Activated effector memory CD4-positive, alpha-beta T cell treated with anti-CD3 and anti-CD28 coated beads, Interleukin-2, amount 50 U/mL, for 16 hours (primary cell): ENCODE measurements at regions not wholly inside any gene's neighbourhood (a gene's known extent, or its start where the extent isn't known, plus 50 kb on each side); places are given as distances from the start of the nearest gene placed in this dataset.

Experiments
- DNase-seq: peaks from one replicate; pipeline ENCODE4 v3.0.0-alpha.2; 2020

- DNase-seq = no peak
These were observed 255.4 kb downstream of the DAD1 start for GRCh38 chr14:22333422-22334274.

GRCh38 chr14:22332686-22333421 lies 256.2 kb downstream of the DAD1 start:
- DNase-seq = no peak

DNA sequence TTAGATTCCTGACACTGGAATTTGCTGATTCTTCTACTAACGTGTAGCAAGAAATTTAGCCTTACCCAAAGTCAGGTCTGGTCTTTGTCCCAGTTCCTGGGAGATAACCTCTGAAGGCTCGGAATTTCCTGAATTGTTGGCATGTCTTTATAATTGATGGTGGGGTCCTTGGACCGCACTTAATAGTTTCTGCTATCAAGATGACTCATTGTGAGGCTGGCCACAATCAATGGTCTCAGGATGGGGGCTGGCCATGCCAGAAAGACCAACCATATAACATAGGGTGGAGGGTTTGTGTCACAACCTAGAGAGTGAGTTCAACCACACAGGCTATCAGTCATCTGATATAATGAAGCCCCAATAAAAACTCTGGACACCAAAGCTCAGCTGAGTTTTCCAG lies 259.7 kb downstream of the DAD1 start:
- no peak for DNase-seq

DNA sequence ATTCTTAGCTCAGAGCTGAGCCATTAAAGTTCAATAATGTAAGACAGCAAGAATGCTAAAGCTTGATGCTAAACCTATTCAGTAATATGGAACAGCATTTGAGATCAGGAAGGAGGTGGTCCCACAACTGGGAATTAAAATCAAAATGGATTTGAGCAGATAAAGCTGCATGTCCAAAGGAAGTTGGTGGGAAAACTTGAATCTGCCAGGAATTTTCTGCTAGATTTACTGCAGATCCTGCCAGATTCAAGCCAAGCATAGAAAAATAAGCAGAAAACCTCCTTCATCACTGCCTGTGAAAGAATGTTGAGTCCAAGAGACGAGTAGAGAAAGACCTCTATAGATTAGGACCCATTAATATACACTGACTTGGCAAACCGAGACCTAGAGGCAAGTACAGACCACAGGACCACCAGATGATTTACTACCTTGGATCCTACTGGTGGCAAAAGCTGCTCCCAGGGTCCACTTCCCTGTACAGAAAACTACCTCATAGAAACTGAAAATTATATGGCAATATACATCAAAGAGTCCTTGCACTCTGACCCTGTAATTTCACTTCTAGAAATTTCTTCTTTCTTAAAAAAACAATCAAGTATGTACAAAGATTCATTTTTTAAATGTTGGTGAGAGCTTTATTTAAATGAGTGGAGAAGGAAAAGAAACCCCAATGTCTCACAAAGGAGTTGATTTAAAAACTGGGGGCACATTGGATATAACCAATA lies 263.2 kb downstream of the DAD1 start:
- no peak for DNase-seq

DNA sequence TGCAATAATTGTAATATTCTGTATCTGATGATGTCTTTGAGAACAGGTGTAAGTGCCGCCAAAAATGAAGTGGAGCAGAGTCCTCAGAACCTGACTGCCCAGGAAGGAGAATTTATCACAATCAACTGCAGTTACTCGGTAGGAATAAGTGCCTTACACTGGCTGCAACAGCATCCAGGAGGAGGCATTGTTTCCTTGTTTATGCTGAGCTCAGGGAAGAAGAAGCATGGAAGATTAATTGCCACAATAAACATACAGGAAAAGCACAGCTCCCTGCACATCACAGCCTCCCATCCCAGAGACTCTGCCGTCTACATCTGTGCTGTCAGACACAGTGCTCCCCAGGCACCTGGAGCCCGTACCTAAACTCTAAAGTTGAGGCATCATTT lies 268.7 kb downstream of the DAD1 start:
- no peak for DNase-seq

- no peak for DNase-seq
These were observed 269.3 kb downstream of the DAD1 start for GRCh38 chr14:22319526-22320361.

- no peak for DNase-seq
These were observed 270.1 kb downstream of the DAD1 start for GRCh38 chr14:22318951-22319350.

DNA sequence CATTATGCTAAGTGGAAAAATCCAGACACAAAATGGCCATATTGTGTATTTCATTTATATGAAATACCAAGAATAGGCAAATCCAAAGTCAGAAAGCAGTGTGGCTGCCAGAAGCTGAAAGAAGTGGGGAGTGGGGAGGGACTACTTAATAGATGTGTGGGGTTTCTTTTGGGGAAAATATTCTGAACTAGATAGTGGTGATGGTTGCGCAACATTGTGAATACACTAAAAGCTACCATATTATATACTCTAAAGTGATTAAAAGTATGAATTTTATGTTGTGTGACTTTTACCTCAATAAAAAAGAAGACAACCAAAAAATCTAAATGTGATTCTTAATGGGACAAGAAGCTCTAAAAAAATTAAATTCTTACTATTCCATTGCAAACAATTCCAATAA lies 272.6 kb downstream of the DAD1 start:
- DNase-seq = no peak

DNA sequence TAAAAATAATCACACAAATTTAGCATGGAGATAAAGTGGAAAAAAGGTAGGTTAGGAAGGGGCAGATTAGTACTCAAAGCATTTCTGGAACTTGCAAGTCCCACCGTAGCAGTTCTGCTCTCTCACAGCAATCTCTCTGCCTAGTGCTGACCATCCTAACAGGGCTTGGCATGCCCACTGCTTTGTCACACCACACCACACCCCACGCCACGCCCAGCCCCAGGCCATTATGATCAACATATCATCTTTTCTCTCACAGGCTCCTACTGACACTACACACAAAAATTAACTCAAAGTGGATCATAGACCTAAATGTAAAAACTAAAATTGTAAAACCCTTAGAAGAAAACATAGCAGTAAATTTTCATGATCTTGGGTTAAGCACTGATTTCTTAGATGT lies 273.7 kb downstream of the DAD1 start:
- DNase-seq = no peak

DNA sequence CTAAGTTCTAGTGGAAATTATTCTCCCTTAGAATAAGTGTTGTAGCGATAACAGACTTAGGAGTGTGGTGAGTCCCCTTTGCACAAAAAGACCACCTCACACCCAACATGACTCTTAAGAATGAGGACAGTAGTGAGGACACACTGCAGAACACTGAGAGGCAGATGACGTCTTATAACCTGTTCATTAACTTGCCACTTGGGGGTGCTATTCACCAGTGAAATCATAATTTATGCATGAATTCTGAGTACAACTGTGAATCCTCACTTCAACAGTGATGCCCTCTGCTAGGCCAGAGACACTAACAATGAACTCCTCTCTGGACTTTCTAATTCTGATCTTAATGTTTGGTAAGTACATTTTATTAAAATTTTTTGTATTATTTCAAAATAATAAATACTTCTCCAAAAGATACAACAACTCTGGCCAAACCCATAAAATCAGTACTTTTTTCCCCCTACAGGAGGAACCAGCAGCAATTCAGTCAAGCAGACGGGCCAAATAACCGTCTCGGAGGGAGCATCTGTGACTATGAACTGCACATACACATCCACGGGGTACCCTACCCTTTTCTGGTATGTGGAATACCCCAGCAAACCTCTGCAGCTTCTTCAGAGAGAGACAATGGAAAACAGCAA lies 274.7 kb downstream of the DAD1 start:
- no peak for DNase-seq

- DNase-seq = no peak
These were observed 275.7 kb downstream of the DAD1 start for GRCh38 chr14:22313172-22313801.

- DNase-seq = no peak
These were observed 277.4 kb downstream of the DAD1 start for GRCh38 chr14:22311636-22312035.

DNA sequence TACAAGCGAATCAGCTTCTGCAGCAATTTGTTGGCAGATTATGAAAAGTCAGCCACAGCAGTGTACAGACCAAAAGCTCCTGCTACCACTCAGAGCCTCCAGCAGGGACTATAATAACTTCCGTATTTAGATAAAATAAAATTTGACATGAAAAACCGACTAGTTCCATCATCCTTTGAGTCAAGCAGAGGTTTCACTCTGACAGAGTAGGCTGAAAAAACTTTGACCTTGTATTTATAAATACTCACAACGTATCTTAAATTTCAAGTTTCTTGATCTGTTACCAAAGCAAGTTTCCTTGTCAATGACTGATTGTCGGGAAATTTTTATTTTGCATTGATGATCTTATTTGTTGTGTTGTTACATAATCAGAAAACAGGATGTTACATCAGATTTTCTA lies 283.4 kb downstream of the DAD1 start:
- DNase-seq = no peak

- DNase-seq = no peak
These were observed 284.7 kb downstream of the DAD1 start for GRCh38 chr14:22304326-22304725.

DNA sequence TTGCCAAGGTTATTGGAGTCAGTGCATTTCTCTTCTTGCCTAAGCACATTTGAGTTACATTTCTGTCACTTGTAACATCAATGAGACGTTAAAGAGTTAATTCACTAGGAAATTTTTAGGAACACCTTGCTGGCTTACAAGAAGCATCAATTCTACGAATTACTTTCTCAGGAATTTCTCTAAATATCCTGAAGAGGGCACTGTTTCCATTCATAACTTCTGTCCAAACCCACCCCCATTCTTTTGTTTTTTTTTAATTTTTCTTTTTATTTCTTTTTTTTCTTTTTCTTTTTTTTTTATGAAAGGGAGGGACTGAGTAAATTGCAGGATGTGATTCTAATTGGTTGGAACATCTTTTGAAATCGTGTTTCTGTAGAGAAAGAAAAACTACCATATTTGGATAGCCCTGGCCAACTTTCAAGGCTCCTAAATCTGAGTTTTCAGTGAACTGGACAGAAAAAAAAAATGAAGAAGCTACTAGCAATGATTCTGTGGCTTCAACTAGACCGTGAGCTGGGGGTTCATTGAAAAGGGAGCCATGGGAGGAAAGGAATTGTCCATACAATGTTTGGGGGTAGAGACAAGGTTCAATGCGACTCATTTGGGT lies 285.3 kb downstream of the DAD1 start:
- DNase-seq = no peak

GRCh38 chr14:22300646-22301045 lies 288.4 kb downstream of the DAD1 start:
- DNase-seq = no peak

DNA sequence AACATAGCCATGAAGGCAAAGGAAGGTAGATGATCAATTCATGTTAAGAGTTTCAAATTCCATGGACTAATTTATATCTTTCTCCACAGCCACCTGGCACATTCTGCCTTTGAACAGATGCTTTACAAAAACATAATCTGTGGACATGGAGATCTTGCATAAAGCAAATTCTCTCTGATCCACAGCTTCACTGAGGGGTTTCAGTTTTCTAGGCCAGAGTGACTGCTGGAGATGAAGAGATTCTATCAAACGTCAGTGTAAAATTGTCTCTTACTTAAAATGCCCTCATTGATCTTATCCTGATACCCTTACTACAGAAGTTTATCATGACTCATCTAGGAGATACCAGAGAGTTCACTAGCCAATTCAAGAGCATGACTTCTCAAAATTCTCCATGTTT lies 291.6 kb downstream of the DAD1 start:
- no peak for DNase-seq

DNA sequence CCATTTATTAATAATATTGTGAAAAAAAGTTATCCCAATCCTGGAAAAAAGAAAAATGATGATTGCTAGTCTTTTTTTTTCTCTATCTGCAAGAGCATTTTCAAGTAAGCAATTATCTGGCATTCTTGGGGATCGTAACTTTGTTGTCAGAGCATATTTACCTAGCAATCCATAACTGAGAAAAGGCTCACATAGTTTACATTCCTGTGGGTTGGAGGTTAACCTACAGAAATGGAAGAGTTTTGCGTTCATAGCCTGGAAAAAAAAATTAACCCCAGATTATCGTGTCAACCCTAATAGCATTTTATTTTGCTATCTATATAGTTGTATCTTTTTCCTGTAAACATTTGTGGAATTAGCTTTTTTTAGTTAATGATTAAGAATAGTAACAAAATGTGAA lies 292.3 kb downstream of the DAD1 start:
- DNase-seq = no peak

- DNase-seq = no peak
These were observed 292.9 kb downstream of the DAD1 start for GRCh38 chr14:22296088-22296487.

DNA sequence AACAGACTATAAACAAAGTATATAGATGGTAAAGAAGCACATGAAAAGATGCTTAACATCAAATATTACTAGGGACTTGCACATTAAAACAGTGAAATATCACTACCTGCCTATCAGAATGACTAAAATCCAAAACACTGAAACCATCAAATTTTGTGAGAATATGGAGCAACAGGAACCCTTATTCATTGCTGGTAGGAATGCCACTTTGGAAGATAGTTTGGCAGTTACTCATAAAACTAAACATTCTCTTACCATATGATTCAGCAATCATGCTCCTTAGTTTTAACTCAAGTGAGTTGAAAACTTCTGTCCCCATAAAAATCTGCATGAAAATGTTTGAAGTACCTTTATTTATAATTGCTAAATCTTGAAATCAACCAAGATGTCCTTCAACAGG lies 297.6 kb downstream of the DAD1 start:
- DNase-seq = no peak

DNA sequence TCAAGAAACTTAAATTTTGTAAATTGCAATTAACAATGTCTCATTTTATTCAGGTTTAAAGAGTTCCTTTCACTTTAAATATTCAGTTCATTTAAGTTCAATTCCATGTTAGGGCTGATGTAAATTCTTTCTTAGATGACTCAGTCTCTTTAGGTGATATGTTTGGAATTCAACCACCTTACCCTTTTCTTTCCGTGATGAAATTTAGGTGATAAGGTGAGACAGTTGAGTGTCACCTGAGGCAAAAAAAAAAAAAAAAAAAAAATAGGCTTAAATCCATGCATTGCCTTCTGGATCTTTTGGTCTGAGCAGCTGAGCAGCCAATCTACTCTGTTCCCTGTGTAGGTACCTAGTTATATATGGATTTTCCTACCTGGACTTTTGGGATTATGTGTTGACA lies 299.5 kb downstream of the DAD1 start:
- DNase-seq = no peak
